Gastrocnemius medialis (tissue), 4 donors: ENCODE measurements at regions not wholly inside any gene's neighbourhood (a gene's known extent, or its start where the extent isn't known, plus 50 kb on each side); places are given as distances from the start of the nearest gene placed in this dataset.

Source experiments
- CTCF ChIP-seq, 5 experiments: fragments of 450-650 bp in 3 of 5; fragments of 200-600 bp in 2 of 5; sonication (generic) in 2 of 5; IDR thresholded peaks in 4 of 5; conservative IDR thresholded peaks in 1 of 5; 1 replicate in 4 of 5; 2 replicates in 1 of 5; pipeline ENCODE4 v1.5.1; 2016 to 2019; ENCODE audit warnings: antibody characterized with exemption in 5 of 5, mild to moderate bottlenecking in 3 of 5, moderate library complexity in 3 of 5
- POLR2A ChIP-seq, 2 donors: fragments of 450-650 bp; IDR thresholded peaks; one replicate each; pipeline ENCODE4 v1.6.1; 2017; ENCODE audit warnings: antibody characterized with exemption in 2 of 2, mild to moderate bottlenecking in 2 of 2, moderate library complexity in 2 of 2

DNA sequence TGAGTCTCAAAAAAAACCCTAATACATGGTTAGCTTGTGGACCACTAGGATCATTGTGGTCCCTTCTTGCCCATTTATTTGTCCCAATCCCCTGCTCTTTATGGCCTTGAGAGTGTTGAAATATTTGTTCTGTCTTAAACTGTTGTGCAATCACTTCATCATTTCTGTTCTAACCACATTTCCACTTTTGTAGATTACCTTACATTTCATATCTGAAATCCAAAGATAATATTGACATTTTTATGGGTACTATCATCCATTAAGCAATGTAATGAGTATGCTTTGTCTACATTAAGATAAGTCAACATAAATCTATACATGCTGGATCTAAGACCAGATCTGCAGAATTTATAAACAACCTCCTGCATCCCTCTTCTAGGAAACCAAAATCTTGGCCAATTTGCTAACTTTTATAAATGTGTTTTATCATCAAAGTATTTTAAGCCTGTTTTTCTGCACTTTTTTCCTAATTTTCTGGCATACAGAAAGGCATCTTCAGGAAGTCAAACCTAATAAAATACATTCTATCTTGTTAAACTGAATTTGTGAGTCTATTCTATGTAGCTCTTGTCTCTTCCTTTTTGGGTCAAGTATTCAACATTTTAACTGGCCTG is 359.4 kb upstream of the CELF2 start:
- TF ChIP-seq CTCF (IDR thresholded peaks at IDR 0.05 in 4 of 5, conservative IDR thresholded peaks at IDR 0.05 in 1 of 5) (no peak), POLR2A (IDR thresholded peaks at IDR 0.05) (no peak)
